Ishikawa (cell line): ENCODE measurements at regions not wholly inside any gene's neighbourhood (a gene's known extent, or its start where the extent isn't known, plus 50 kb on each side); places are given as distances from the start of the nearest gene placed in this dataset.

Experiments
- CEBPB ChIP-seq: IDR thresholded peaks from 2 replicates; pipeline ENCODE4 v1.6.1; 2012
- CREB1 ChIP-seq: IDR thresholded peaks from 2 replicates; pipeline ENCODE4 v1.6.1; 2012; ENCODE audit warnings: low read depth
- EGR1 ChIP-seq: IDR thresholded peaks from 2 replicates; pipeline ENCODE4 v1.6.1; 2012
- EP300 ChIP-seq: IDR thresholded peaks from 2 replicates; pipeline ENCODE4 v1.6.1; 2012; ENCODE audit warnings: borderline replicate concordance
- FOXM1 ChIP-seq: IDR thresholded peaks from 2 replicates; pipeline ENCODE4 v1.6.1; 2012; ENCODE audit warnings: low read depth, borderline replicate concordance
- MAX ChIP-seq: IDR thresholded peaks from 2 replicates; pipeline ENCODE4 v1.6.1; 2012
- NFIC ChIP-seq: IDR thresholded peaks from 2 replicates; pipeline ENCODE4 v1.6.1; 2012
- RAD21 ChIP-seq: IDR thresholded peaks from 2 replicates; pipeline ENCODE4 v1.6.1; 2012; ENCODE audit warnings: low read depth
- REST ChIP-seq: IDR thresholded peaks from 2 replicates; pipeline ENCODE4 v1.6.1; 2012; ENCODE audit warnings: low read depth, mild to moderate bottlenecking
- TAF1 ChIP-seq: IDR thresholded peaks from 2 replicates; pipeline ENCODE4 v1.6.1; 2012; ENCODE audit warnings: low read depth, mild to moderate bottlenecking
- TCF12 ChIP-seq: IDR thresholded peaks from 2 replicates; pipeline ENCODE4 v1.6.1; 2012; ENCODE audit warnings: low read depth
- TEAD4 ChIP-seq: IDR thresholded peaks from 2 replicates; pipeline ENCODE4 v1.6.1; 2012
- USF1 ChIP-seq: IDR thresholded peaks from 2 replicates; pipeline ENCODE4 v1.6.1; 2012
- YY1 ChIP-seq: IDR thresholded peaks from 2 replicates; pipeline ENCODE4 v1.6.1; 2012; ENCODE audit warnings: low read depth
- ZBTB7A ChIP-seq: IDR thresholded peaks from 2 replicates; pipeline ENCODE4 v1.6.1; 2012; ENCODE audit warnings: low read depth

- TF ChIP-seq FOXM1 (no peak), TCF12 (no peak), RAD21 (no peak), EGR1 (no peak), USF1 (no peak), TAF1 (no peak), ZBTB7A (no peak), TEAD4 (no peak), YY1 (no peak), NFIC (no peak), CEBPB (no peak), MAX (no peak), REST (no peak), CREB1 (no peak)
These were observed 90.3 kb upstream of the CCNH start for GRCh38 chr5:87503004-87503403.

- TF ChIP-seq ZBTB7A (no peak), TEAD4 (no peak), TAF1 (no peak), FOXM1 (no peak), NFIC (no peak), EGR1 (no peak), USF1 (no peak), CREB1 (no peak), CEBPB (no peak), TCF12 (no peak), REST (no peak), EP300 (no peak), YY1 (no peak)
These were observed 87.0 kb upstream of the CCNH start for GRCh38 chr5:87499478-87500410.
